Neural crest cell (in vitro differentiated cells): ENCODE measurements at regions not wholly inside any gene's neighbourhood (a gene's known extent, or its start where the extent isn't known, plus 50 kb on each side); places are given as distances from the start of the nearest gene placed in this dataset.

ENCODE experiments used
- DNase-seq: peaks from one replicate; pipeline ENCODE4 v3.0.0; 2021; ENCODE audit warnings: low read depth, mixed read lengths, low spot score
- H3K27ac Mint-ChIP-seq: one replicate; pipeline ENCODE4 v1.8.0; 2021; ENCODE audit warnings: mild to moderate bottlenecking, mixed read lengths; ENCODE audit not compliant: unreplicated experiment
- H3K27me3 Mint-ChIP-seq: 2 replicates; pipeline ENCODE4 v1.8.0; 2021; ENCODE audit warnings: low read depth, mild to moderate bottlenecking, mixed read lengths
- H3K36me3 Mint-ChIP-seq: 2 replicates; pipeline ENCODE4 v1.8.0; 2021; ENCODE audit warnings: low read depth, mild to moderate bottlenecking, mixed read lengths
- H3K4me1 Mint-ChIP-seq: 2 replicates; pipeline ENCODE4 v1.8.0; 2021; ENCODE audit warnings: mixed read lengths
- H3K4me3 Mint-ChIP-seq: one replicate; pipeline ENCODE4 v1.8.0; 2021; ENCODE audit warnings: mild to moderate bottlenecking, mixed read lengths
- H3K9me3 Mint-ChIP-seq: 2 replicates; pipeline ENCODE4 v1.8.0; 2021; ENCODE audit warnings: mixed read lengths
- CTCF ChIP-seq: fragments of 200-600 bp; sonication (generic); conservative IDR thresholded peaks from 2 replicates; pipeline ENCODE4 v1.5.0; 2021; ENCODE audit warnings: antibody characterized with exemption, mild to moderate bottlenecking

- Mint-ChIP-seq H3K4me3 (no peak overlapping the region), H3K27me3 (no peaks in the 10 kb centered on the region), H3K27ac (no peak overlapping the region)
These were observed 55.3 kb upstream of the SPATA31E1 start for GRCh38 chr9:87827341-87827740.

GRCh38 chr9:87829756-87830155 lies 52.9 kb upstream of the SPATA31E1 start:
- Mint-ChIP-seq H3K4me3 (no peak overlapping the region), H3K27ac (no peak overlapping the region), H3K9me3 (no peaks in the 10 kb centered on the region), H3K4me1 (no peaks in the 10 kb centered on the region), H3K27me3 (no peaks in the 10 kb centered on the region), H3K36me3 (no peaks in the 10 kb centered on the region)
- DNase-seq: no peak
- no peak for TF ChIP-seq CTCF

More at GRCh38 chr9:87827341-87827740, 55.3 kb upstream of the SPATA31E1 start:
- DNase-seq: no peak
- H3K9me3 Mint-ChIP-seq: no peaks in the 10 kb centered on the region
- no peak for TF ChIP-seq CTCF
- H3K36me3 Mint-ChIP-seq: no peaks in the 10 kb centered on the region
- no peaks in the 10 kb centered on the region for H3K4me1 Mint-ChIP-seq

- no peaks in the 10 kb centered on the region for H3K27me3 Mint-ChIP-seq
- DNase-seq: no peak
- no peak for TF ChIP-seq CTCF
- H3K27ac Mint-ChIP-seq: no peak overlapping the region
- H3K9me3 Mint-ChIP-seq: no peaks in the 10 kb centered on the region
- no peak overlapping the region for H3K4me3 Mint-ChIP-seq
- H3K4me1 Mint-ChIP-seq: no peaks in the 10 kb centered on the region
- H3K36me3 Mint-ChIP-seq: no peaks in the 10 kb centered on the region
These were observed 52.2 kb upstream of the SPATA31E1 start for GRCh38 chr9:87830446-87830845.

- H3K4me1 Mint-ChIP-seq: no peaks in the 10 kb centered on the region
- H3K36me3 Mint-ChIP-seq: no peaks in the 10 kb centered on the region
- no peaks in the 10 kb centered on the region for H3K27me3 Mint-ChIP-seq
- no peak for TF ChIP-seq CTCF
- DNase-seq: no peak
- H3K27ac Mint-ChIP-seq: no peak overlapping the region
- H3K9me3 Mint-ChIP-seq: no peaks in the 10 kb centered on the region
- no peak overlapping the region for H3K4me3 Mint-ChIP-seq
These were observed 51.5 kb upstream of the SPATA31E1 start for GRCh38 chr9:87831159-87831558.
